HepG2 (cell line): ENCODE measurements at regions not wholly inside any gene's neighbourhood (a gene's known extent, or its start where the extent isn't known, plus 50 kb on each side); places are given as distances from the start of the nearest gene placed in this dataset.

Experiments used
- ATAC-seq: fragments of 200-7000 bp; cut with Tn5 transposase; 3 replicates; pipeline ENCODE4 v1.9.1; 2020; ENCODE audit warnings: mild to moderate bottlenecking, moderate library complexity
- BruUV-seq: library from RNA; stranded (reverse); fragments of 400-500 nt; replicated peaks from 2 replicates; lab custom pipeline; 2021; lab: Mats Ljungman, UMichigan
- CTCF ChIA-PET: fragments of 300-600 bp; formaldehyde crosslinking; extraction: SDS; loops from one replicate; lab custom pipeline; 2021; ENCODE audit warnings: low total read pairs, inconsistent platforms, low intra/inter-chr PET ratio; lab: Yijun Ruan, JAX
- POLR2A ChIA-PET: fragments of 350-600 bp; sonication (Branson Sonifier 250); formaldehyde crosslinking; loops from one replicate; lab custom pipeline; 2020; ENCODE audit warnings: antibody characterized with exemption, inconsistent platforms; lab: Yijun Ruan, JAX
- DNase-seq: peaks from one replicate; pipeline ENCODE4 v3.0.0-alpha.2; 2015; ENCODE audit warnings: low spot score
- FAIRE-seq: peaks from 3 replicates; lab custom pipeline; 2011; peaks lifted over from hg19 to GRCh38; lab: Jason Lieb, UNC
- H2AFZ ChIP-seq: one replicate; pipeline ENCODE4 v1.6.1; 2011; ENCODE audit warnings: low read length, inconsistent platforms
- H3K27ac ChIP-seq: fragments of 300-600 bp; 3 replicates; pipeline ENCODE4 v1.8.0; 2011; ENCODE audit warnings: mixed run types, mild to moderate bottlenecking, mixed read lengths, low read length, inconsistent platforms; ENCODE audit not compliant: insufficient read depth; ENCODE audit errors: extremely low read length
- H3K27me3 ChIP-seq, 2 experiments: fragments of 200-600 bp in 1 of 2; 2 replicates in 1 of 2; 3 replicates in 1 of 2; pipeline versions ENCODE4 v1.6.0 to v1.8.0; 2011; ENCODE audit warnings: low read length in 2 of 2, mild to moderate bottlenecking in 2 of 2, moderate library complexity in 2 of 2, inconsistent platforms in 1 of 2; ENCODE audit not compliant: insufficient read depth in 2 of 2, control insufficient read depth in 1 of 2
- H3K36me3 ChIP-seq, 2 experiments: fragments of 200-600 bp in 1 of 2; replicated peaks in 1 of 2; 2 replicates in 1 of 2; 3 replicates in 1 of 2; pipeline versions ENCODE4 v1.5.1 to v1.8.0; 2011; ENCODE audit warnings: low read length in 2 of 2, inconsistent platforms in 1 of 2; ENCODE audit not compliant: insufficient read depth in 2 of 2, control insufficient read depth in 1 of 2
- H3K4me1 ChIP-seq: 2 replicates; pipeline ENCODE4 v1.5.1; 2012; ENCODE audit warnings: low read length, inconsistent platforms; ENCODE audit not compliant: insufficient read depth
- H3K4me2 ChIP-seq: 2 replicates; pipeline ENCODE4 v1.6.0; 2011; ENCODE audit warnings: low read depth, low read length, inconsistent platforms
- H3K4me3 ChIP-seq, 3 experiments: fragments of 200-600 bp in 1 of 3; sonication (generic), shearing (Covaris generic) in 1 of 3; replicated peaks in 1 of 3; 2 replicates each; pipeline ENCODE4 v1.5.1; 2011 to 2016; ENCODE audit warnings: low read length in 3 of 3, inconsistent platforms in 2 of 3, low read depth in 2 of 3, mild to moderate bottlenecking in 2 of 3, control low read depth in 1 of 3, mixed read lengths in 1 of 3; ENCODE audit not compliant: insufficient read depth in 1 of 3
- H3K79me2 ChIP-seq: one replicate; pipeline ENCODE4 v1.6.1; 2011; ENCODE audit warnings: low read length, inconsistent platforms; ENCODE audit not compliant: insufficient read depth
- H3K9ac ChIP-seq: 2 replicates; pipeline ENCODE4 v1.6.0; 2011; ENCODE audit warnings: mild to moderate bottlenecking, low read depth, low read length, inconsistent platforms; ENCODE audit not compliant: insufficient read depth
- H3K9me3 ChIP-seq: 2 replicates; pipeline ENCODE4 v1.5.1; 2012; ENCODE audit warnings: mild to moderate bottlenecking, low read length
- H4K20me1 ChIP-seq: 2 replicates; pipeline ENCODE4 v1.6.0; 2011; ENCODE audit warnings: inconsistent platforms, mild to moderate bottlenecking, low read length, moderate library complexity; ENCODE audit not compliant: insufficient read depth
- AGO2 ChIP-seq: fragments of 200-400 bp; formaldehyde crosslinking; optimal IDR thresholded peaks from 2 replicates; pipeline ENCODE3; 2017; ENCODE audit warnings: mild to moderate bottlenecking, low read depth, low read length, moderate library complexity
- ATF1 ChIP-seq: IDR thresholded peaks from 2 replicates; pipeline ENCODE4 v1.6.1; 2016; ENCODE audit warnings: mild to moderate bottlenecking, control low read depth
- GMEB1 ChIP-seq: sonication (generic); formaldehyde crosslinking; IDR thresholded peaks from 2 replicates; pipeline ENCODE4 v1.5.1; 2020; ENCODE audit warnings: missing genetic modification reagents, mild to moderate bottlenecking, borderline replicate concordance
- JUND ChIP-seq: sonication (generic); formaldehyde crosslinking; IDR thresholded peaks from 2 replicates; pipeline ENCODE4 v1.8.0; 2022; ENCODE audit warnings: mild to moderate bottlenecking, missing genetic modification reagents
- ONECUT2 ChIP-seq: sonication (generic); formaldehyde crosslinking; IDR thresholded peaks from 2 replicates; pipeline ENCODE4 v1.4.0; 2020; ENCODE audit warnings: missing genetic modification reagents
- SMAD3 ChIP-seq: sonication (generic); formaldehyde crosslinking; IDR thresholded peaks from 2 replicates; pipeline ENCODE4 v1.4.0; 2020; ENCODE audit warnings: missing genetic modification reagents
- TBL1XR1 ChIP-seq: fragments of 150-350 bp; IDR thresholded peaks from 2 replicates; pipeline ENCODE4 v1.6.1; 2014; ENCODE audit warnings: borderline replicate concordance, low read length; ENCODE audit not compliant: partially characterized antibody
- ZBTB7A ChIP-seq: sonication (generic); formaldehyde crosslinking; IDR thresholded peaks from 2 replicates; pipeline ENCODE4 v1.8.0; 2022; ENCODE audit warnings: mild to moderate bottlenecking, missing genetic modification reagents
- WGBS: methylation state at CpG from one replicate; pipeline ENCODE4 v1.1.6; 2017; ENCODE audit warnings: low lambda C conversion rate; 5-methylcytosine and 5-hydroxymethylcytosine counted together
- in situ Hi-C: cut with HindIII; loops from 2 replicates; pipeline ENCODE4 v1.10.0; 2017; ENCODE audit warnings: low pct_unique_long_range_greater_than_20kb; ENCODE audit not compliant: extremely low pct_ligation_motif_present
- intact Hi-C: fragments of 100-400 bp; cut with micrococcal nuclease; formaldehyde crosslinking; loops from one replicate; pipeline ENCODE4 v1.10.0; 2022; ENCODE audit not compliant: unreplicated experiment
- TF ChIP-seq, protein P1 (sequence below): sonication (generic); formaldehyde crosslinking; IDR thresholded peaks from 2 replicates; pipeline ENCODE4 v1.5.0; 2020; ENCODE audit warnings: missing genetic modification reagents, mild to moderate bottlenecking, borderline replicate concordance
- TF ChIP-seq, protein P2 (sequence below): sonication (generic); formaldehyde crosslinking; IDR thresholded peaks from 2 replicates; pipeline ENCODE4 v1.4.0; 2020; ENCODE audit warnings: mild to moderate bottlenecking, missing genetic modification reagents

GRCh38 chr5:133741396-133741795 is 129.1 kb upstream of the FSTL4 start:
- DNase-seq, result no peak
- Histone ChIP-seq H2AFZ (no peak overlapping the region), H3K27me3 (no peaks in the 10 kb centered on the region), H3K4me1 (0 out of 2 replicates have a peak, but pooled peaks cover 6% of the 10 kb centered on the region), H3K79me2 (no peaks in the 10 kb centered on the region), H3K9ac (no peak overlapping the region), H3K36me3 (no peaks in the 10 kb centered on the region), H3K27ac (no peak overlapping the region), H3K4me3 (no peak overlapping the region), H3K9me3 (no peaks in the 10 kb centered on the region), H4K20me1 (no peaks in the 10 kb centered on the region), H3K4me2 (no peak overlapping the region)
- POLR2A ChIA-PET, result no interaction called here
- no peak for FAIRE-seq
- ATAC-seq, result no peak
- 37% methylated on average over 4 of the region's 4 CpGs for WGBS
- CTCF ChIA-PET, result no interaction called here
- in situ Hi-C loops (no loop called here), intact Hi-C loops (no loop called here)
- BruUV-seq, result no TSS peak
- TF ChIP-seq SMAD3 (no peak), JUND (CRISPR knock-in tag) (no peak)
- TF ChIP-seq, protein P1, sequence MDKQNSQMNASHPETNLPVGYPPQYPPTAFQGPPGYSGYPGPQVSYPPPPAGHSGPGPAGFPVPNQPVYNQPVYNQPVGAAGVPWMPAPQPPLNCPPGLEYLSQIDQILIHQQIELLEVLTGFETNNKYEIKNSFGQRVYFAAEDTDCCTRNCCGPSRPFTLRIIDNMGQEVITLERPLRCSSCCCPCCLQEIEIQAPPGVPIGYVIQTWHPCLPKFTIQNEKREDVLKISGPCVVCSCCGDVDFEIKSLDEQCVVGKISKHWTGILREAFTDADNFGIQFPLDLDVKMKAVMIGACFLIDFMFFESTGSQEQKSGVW (CRISPR knock-in tag), result no peak

- H3K27ac ChIP-seq, result no peak overlapping the region
- no peak overlapping the region for H3K4me3 ChIP-seq
- no peak overlapping the region for H3K9ac ChIP-seq
- H3K4me1 ChIP-seq, result peaks cover 19% of the 10 kb centered on the region
- no peak overlapping the region for H3K4me2 ChIP-seq
- no peaks in the 10 kb centered on the region for H4K20me1 ChIP-seq
- H2AFZ ChIP-seq, result no peak overlapping the region
- BruUV-seq, result no TSS peak
- ATAC-seq (no peak), DNase-seq (no peak), FAIRE-seq (no peak)
- intact Hi-C loops (no loop called here), in situ Hi-C loops (no loop called here)
- H3K79me2 ChIP-seq, result no peaks in the 10 kb centered on the region
- CTCF ChIA-PET, result no interaction called here
- no peaks in the 10 kb centered on the region for H3K9me3 ChIP-seq
- POLR2A ChIA-PET, result no interaction called here
- 30% methylated on average over 8 of the region's 10 CpGs for WGBS
- H3K27me3 ChIP-seq, result peaks cover 0 to 5% of the 10 kb centered on the region in 2 experiments; a peak in 1 of 5 replicates
- H3K36me3 ChIP-seq, result no peaks in the 10 kb centered on the region
- TF ChIP-seq, protein P2, sequence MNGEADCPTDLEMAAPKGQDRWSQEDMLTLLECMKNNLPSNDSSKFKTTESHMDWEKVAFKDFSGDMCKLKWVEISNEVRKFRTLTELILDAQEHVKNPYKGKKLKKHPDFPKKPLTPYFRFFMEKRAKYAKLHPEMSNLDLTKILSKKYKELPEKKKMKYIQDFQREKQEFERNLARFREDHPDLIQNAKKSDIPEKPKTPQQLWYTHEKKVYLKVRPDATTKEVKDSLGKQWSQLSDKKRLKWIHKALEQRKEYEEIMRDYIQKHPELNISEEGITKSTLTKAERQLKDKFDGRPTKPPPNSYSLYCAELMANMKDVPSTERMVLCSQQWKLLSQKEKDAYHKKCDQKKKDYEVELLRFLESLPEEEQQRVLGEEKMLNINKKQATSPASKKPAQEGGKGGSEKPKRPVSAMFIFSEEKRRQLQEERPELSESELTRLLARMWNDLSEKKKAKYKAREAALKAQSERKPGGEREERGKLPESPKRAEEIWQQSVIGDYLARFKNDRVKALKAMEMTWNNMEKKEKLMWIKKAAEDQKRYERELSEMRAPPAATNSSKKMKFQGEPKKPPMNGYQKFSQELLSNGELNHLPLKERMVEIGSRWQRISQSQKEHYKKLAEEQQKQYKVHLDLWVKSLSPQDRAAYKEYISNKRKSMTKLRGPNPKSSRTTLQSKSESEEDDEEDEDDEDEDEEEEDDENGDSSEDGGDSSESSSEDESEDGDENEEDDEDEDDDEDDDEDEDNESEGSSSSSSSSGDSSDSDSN, result no peak
- no peak for TF ChIP-seq ONECUT2 (CRISPR knock-in tag)
- no peak for TF ChIP-seq TBL1XR1
- TF ChIP-seq ZBTB7A (CRISPR knock-in tag), result no peak
- TF ChIP-seq GMEB1 (CRISPR knock-in tag), result no peak
- TF ChIP-seq AGO2, result no peak
- TF ChIP-seq ATF1 (CRISPR knock-in tag), result no peak
Observed at GRCh38 chr5:133739181-133739780, 126.9 kb upstream of the FSTL4 start.
